Stimulated activated CD4-positive, alpha-beta T cell treated with anti-CD3 and anti-CD28 coated beads, TNF-alpha, amount 100 ng/mL, for 24 hours (primary cell): ENCODE measurements at regions not wholly inside any gene's neighbourhood (a gene's known extent, or its start where the extent isn't known, plus 50 kb on each side); places are given as distances from the start of the nearest gene placed in this dataset.

Source experiments
- DNase-seq, 3 experiments: peaks; one replicate each; pipeline ENCODE4 v3.0.0-alpha.2; 2020; ENCODE audit warnings: low read depth in 3 of 3

DNA sequence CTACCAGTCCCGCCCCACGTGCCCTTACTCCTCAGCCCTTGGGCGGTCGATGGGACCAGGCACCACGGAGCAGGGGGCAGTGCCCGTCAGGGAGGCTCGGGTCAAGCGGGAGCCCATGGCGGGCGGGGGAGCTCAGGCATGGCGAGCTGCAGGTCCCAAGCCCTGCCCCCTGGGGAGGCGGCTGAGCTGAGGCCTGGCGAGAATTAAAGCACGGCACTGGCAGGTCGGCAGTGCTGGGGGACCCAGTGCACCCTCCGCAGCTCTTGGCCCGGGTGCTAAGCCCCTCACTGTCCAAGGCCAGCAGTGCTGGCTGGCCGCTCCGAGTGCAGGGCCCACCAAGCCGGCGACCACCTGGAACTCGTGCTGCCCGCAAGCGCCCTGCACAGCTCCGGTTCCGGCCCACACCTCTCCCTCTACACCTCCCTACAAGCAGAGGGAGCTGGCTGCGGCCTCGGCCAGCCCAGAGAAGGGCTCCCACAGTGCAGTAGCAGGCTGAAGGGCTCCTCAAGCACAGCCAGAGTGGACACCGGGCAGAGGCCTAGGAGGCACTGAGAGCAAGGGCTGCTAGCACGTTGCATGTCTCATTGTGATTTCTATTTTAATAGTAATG, 166.8 kb upstream of the FMN2 start:
- DNase-seq: no peak

GRCh38 chr1:239926184-239926583, 165.5 kb upstream of the FMN2 start:
- DNase-seq: no peak

DNA sequence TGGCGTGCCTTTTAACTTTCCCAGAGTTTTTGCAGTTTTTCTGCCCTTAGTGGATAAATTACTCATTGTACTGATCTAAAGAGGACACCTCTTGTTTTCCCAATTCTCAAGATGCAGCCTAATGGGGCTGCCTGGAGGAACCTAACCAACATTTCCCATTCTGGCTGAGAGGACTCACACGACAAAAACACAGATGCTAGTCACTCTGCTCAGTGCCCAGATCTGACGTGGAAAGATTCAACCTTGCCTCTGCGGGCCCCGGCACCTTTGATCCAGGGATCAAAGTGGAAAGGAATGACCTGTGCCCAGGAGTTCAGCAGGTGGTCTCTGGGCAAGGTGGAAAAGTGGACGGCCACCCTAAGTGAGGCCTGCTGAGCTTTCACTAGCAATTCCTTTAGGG, 162.4 kb upstream of the FMN2 start:
- no peak for DNase-seq

GRCh38 chr1:239930686-239931262, 160.9 kb upstream of the FMN2 start:
- no peak for DNase-seq

DNA sequence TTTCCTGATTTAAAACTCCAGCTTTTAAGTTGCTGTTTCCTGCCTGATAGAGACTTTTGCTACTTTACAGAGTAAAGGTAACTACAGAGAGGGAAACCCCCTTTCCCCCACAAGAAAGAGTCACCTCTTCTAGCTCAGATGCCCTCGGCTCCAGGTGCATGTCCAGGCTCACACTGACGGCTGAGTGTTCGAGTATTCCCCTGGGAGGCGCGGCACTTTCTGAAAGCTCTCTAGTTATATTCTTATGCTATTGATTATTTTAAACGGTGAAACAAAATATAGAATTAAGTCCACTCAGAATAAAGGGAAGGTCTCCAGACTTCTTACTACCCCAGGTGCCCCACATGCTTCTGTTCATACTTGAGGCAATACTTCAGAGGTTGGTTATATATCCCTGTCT, 160.3 kb upstream of the FMN2 start:
- no peak for DNase-seq

DNA sequence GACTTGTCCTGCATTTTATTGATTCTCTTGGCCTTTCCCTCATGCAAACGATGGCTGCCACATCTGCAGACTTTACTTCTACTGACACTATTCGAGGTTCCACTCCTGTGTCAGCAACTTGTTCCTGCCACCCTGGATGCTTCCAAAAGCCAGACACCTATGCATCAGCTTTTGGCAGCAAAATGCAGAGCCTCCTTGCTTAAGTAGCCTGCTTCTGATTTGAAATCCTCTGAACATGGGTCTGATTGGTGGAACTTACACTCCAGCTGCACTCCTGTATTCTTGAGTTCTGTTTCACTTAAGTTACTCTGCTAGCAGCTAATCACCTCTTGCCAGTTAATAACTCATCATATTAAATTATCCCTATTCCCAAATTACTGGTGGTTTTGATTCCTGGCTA, 152.1 kb upstream of the FMN2 start:
- no peak for DNase-seq

DNA sequence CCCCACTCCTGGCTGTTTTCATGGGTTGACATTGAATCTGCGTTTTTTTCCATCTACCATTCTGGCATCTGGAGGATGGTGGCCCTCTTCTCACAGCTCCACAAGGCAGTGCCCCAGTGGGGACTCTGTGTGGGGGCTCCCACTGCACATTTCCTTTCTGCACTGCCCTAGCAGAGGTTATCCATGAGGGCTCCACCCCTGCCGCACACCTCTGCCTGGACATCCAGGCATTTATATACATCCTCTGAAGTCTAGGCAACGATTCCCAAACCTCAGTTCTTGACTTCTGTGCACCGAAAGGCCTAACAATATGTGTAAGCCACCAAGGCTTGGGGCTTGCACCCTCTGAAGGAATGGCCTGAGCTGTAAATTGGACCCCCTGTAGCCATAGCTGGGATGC, 147.9 kb upstream of the FMN2 start:
- DNase-seq: no peak

DNA sequence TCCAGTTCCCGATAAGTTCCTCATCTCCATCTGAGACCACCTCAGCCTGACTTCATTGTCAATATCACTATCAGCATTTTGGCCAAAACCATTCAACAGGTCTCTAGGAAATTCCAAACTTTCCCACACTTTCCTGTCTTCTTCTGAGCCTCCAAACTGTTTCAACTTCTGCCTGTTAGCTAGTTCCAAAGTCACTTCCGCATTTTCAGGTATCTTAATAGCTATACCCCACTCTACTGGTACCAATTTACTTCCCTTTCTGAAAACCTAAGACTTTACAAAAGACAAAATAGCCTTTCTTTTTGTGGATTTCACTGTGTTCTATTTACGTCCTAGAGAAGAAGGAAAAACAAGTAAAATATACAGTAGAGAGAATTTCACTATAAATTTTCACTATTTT, 147.0 kb upstream of the FMN2 start:
- no peak for DNase-seq

GRCh38 chr1:239947801-239948200, 143.9 kb upstream of the FMN2 start:
- no peak for DNase-seq

DNA sequence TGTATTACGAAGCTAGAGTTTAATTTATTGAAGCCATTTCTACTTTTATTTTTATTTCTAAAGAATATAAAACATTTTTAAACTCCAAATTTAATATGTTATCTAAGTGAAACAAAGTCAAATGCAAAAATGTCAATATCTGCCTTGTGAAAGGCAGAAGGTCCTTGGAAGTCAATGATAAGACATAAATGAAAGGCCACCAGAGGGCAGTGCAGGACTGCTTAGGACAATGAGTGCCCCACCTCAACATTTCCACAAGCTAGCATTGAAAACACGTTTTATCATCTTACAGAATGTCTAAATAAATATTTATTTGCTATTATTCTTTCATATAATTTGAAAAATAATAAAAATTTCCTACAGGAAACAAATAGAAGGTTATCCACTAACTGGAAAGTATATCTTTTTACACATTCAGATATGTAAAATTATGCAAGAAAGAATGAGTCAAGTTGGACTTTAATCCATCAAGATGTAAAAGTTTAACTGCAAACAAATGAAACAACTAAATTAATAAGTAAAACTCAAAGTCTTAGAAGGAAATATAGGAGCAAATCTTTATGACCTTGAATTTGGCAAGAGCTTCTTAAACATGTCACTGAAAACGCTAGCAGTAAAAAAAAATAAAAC, 140.1 kb upstream of the FMN2 start:
- peak; percentile 11 to 38 (median 13) for DNase-seq

- peak in 1 of 3 experiments; percentile 5 for DNase-seq
Measured at GRCh38 chr1:239952348-239953308, 139.1 kb upstream of the FMN2 start.

- no peak for DNase-seq
Measured at GRCh38 chr1:239954836-239955235, 136.8 kb upstream of the FMN2 start.

- no peak for DNase-seq
Measured at GRCh38 chr1:239955431-239955830, 136.3 kb upstream of the FMN2 start.

DNA sequence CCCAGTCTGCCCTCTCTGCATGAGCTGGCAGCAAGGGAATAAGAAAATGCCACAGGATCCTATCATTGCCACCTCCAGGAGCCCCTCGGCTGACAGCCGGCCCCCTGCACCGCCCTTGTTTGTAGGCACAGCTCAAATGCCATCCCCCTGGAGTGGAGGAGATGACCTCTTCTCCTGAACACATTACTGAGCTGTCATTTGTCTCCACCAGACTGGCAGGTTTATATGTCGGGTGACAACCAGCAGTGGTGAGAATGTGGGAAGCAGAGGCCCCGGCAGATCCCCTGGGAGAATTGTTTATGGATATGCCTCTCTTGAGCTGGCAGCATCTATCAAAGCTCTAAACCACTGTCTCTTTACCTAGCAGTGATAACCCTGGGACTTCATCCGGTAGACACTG, 135.4 kb upstream of the FMN2 start:
- DNase-seq: no peak

DNA sequence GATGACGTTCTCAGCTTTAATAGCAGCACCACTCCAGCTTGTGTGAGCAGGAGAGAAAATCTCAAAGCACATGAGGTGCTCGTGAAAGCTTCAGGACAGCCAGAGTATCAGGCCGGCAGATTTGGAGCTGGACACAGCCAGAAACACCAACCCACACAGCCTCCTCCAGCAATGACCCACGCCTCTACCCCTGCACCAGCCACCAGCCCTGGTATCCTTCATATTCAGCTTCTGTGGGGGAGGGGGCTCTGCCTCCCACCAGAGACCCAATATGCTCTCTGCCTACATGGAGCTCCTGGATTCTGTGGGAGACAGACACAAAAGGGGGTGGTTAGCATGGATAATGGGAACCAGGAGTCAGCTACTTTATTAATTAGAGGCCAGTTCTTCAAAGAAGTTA, 133.6 kb upstream of the FMN2 start:
- no peak for DNase-seq

GRCh38 chr1:239960366-239960765, 131.3 kb upstream of the FMN2 start:
- DNase-seq: no peak

DNA sequence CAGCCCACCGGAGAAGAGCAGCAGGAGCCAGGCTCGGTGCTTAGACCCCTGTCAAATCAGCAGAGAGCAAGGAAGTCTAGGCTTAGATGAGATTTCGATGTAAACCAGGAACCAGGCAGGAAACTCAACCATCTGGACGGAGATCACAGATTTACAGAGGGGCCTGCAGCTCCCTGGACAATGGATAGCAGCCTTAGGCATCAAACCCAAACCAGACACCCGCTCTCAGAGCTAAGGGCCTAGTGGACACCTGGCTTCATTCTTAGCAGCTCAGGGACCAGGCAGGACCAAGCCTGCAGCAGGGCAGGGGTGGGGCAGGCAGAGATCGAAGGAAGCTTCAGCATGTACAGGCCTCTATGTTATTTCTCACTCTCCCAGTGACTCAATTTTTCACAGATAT, 127.8 kb upstream of the FMN2 start:
- no peak for DNase-seq

GRCh38 chr1:239976130-239976968, 115.3 kb upstream of the FMN2 start:
- peak; percentile 17 to 32 (median 18) for DNase-seq

GRCh38 chr1:239977416-239977815, 114.3 kb upstream of the FMN2 start:
- DNase-seq: no peak

DNA sequence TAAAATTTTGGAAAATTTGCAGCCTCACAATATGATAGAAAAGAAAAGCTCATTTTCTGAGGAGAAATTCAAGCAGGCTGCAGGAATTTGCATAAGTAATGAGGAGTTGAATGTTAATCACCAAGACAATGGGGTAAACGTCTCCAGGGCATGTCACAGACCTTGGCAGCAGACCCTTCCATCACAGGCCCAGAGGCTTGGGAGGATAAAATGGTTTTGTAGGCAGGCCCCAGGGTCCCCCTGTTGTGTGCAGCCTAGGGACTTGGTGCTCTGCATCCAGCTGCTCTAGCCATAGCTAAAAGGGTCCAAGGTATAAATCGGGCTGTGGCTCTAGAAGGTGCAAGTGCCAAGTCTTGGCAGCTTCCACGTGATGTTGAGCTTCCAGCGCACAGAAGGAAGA, 112.2 kb upstream of the FMN2 start:
- DNase-seq: no peak

DNA sequence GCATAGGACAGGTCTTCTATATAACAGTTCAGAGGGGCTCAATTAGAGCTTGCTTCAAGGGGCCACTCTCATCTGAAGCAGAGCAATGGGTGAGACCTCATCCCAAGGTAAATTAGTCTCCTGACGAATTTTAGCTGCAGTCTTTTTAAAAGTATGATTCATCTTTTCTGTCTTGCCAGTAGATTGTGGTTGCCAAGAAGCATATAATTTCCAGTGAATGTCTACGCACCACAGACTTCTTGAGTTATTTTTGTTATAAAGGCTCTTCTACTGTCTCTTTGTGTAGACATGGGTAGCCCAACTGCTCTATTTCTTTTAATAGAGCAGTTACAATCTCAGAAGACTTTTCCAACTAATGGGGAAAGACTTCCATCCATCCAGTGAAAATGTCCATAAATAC, 108.9 kb upstream of the FMN2 start:
- DNase-seq: no peak

DNA sequence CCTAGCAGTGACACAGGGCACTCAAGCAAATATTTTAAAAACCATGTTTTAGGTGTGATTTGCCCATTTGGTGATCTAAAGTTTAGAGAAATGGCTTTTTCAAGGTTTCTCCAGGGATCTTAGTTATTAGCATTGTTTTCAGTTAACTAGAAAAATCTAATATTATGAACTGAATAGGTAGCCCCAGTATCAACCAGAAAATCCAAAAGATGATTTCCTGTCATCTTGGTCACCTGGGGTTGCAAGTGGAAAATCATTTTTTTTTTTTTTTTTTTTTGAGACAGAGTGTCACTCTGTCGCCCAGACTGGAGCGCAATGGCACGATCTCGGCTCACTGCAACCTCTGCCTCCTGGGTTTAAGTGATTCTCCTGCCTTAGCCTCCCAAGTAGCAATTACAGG, 106.6 kb upstream of the FMN2 start:
- DNase-seq: no peak
